ENCODE measurements at regions not wholly inside any gene's neighbourhood (a gene's known extent, or its start where the extent isn't known, plus 50 kb on each side); places are given as distances from the start of the nearest gene placed in this dataset.

GRCh38 chr5:165757791-165758190 lies 2252.4 kb downstream of the MAT2B start:
- peaks cover 5% of the 10 kb centered on the region for H3K9me3 Mint-ChIP-seq

GRCh38 chr5:165775111-165775510 lies 2269.7 kb downstream of the MAT2B start:
- no peak for DNase-seq
- Mint-ChIP-seq H3K27ac (no peak overlapping the region), H3K9me3 (peaks cover 4% of the 10 kb centered on the region), H3K4me3 (no peak overlapping the region), H3K36me3 (no peaks in the 10 kb centered on the region), H3K4me1 (no peaks in the 10 kb centered on the region), H3K27me3 (no peaks in the 10 kb centered on the region)

More at GRCh38 chr5:165757791-165758190, 2252.4 kb downstream of the MAT2B start:
- Mint-ChIP-seq H3K4me1 (no peaks in the 10 kb centered on the region), H3K36me3 (no peaks in the 10 kb centered on the region), H3K27me3 (no peaks in the 10 kb centered on the region), H3K27ac (no peak overlapping the region), H3K4me3 (no peak overlapping the region)
- no peak for DNase-seq

GRCh38 chr5:165779505-165779904 lies 2274.1 kb downstream of the MAT2B start:
- no peaks in the 10 kb centered on the region for H3K4me1 Mint-ChIP-seq
- no peaks in the 10 kb centered on the region for H3K36me3 Mint-ChIP-seq
- H3K4me3 Mint-ChIP-seq = no peak overlapping the region
- no peak for DNase-seq
- H3K9me3 Mint-ChIP-seq = peaks cover 9% of the 10 kb centered on the region
- H3K27me3 Mint-ChIP-seq = no peaks in the 10 kb centered on the region
- H3K27ac Mint-ChIP-seq = no peak overlapping the region

- Mint-ChIP-seq H3K27me3 (no peaks in the 10 kb centered on the region), H3K27ac (no peak overlapping the region), H3K9me3 (peaks cover 9% of the 10 kb centered on the region), H3K36me3 (no peaks in the 10 kb centered on the region), H3K4me3 (no peak overlapping the region), H3K4me1 (no peaks in the 10 kb centered on the region)
- no peak for DNase-seq
Observed at GRCh38 chr5:165780901-165781300, 2275.5 kb downstream of the MAT2B start.

- Mint-ChIP-seq H3K4me1 (no peaks in the 10 kb centered on the region), H3K36me3 (no peaks in the 10 kb centered on the region), H3K27me3 (no peaks in the 10 kb centered on the region), H3K4me3 (no peak overlapping the region), H3K27ac (no peak overlapping the region), H3K9me3 (peaks cover 6% of the 10 kb centered on the region)
- DNase-seq = no peak
Observed at GRCh38 chr5:165781738-165782137, 2276.3 kb downstream of the MAT2B start.

- Mint-ChIP-seq H3K36me3 (no peaks in the 10 kb centered on the region), H3K4me1 (no peaks in the 10 kb centered on the region), H3K9me3 (peaks cover 6% of the 10 kb centered on the region), H3K27ac (no peak overlapping the region), H3K27me3 (no peaks in the 10 kb centered on the region), H3K4me3 (no peak overlapping the region)
- no peak for DNase-seq
Observed at GRCh38 chr5:165783024-165783423, 2277.6 kb downstream of the MAT2B start.

GRCh38 chr5:165786073-165786472 lies 2280.7 kb downstream of the MAT2B start:
- Mint-ChIP-seq H3K27ac (no peak overlapping the region), H3K27me3 (no peaks in the 10 kb centered on the region), H3K9me3 (peaks cover 10% of the 10 kb centered on the region), H3K4me3 (no peak overlapping the region), H3K36me3 (no peaks in the 10 kb centered on the region), H3K4me1 (no peaks in the 10 kb centered on the region)
- DNase-seq = no peak

- no peaks in the 10 kb centered on the region for H3K36me3 Mint-ChIP-seq
- DNase-seq = no peak
- no peaks in the 10 kb centered on the region for H3K27me3 Mint-ChIP-seq
- no peak overlapping the region for H3K4me3 Mint-ChIP-seq
- no peak overlapping the region for H3K27ac Mint-ChIP-seq
- H3K9me3 Mint-ChIP-seq = peaks cover 8% of the 10 kb centered on the region
- H3K4me1 Mint-ChIP-seq = no peaks in the 10 kb centered on the region
Observed at GRCh38 chr5:165795073-165795472, 2289.7 kb downstream of the MAT2B start.

GRCh38 chr5:165805756-165806155 lies 2300.3 kb downstream of the MAT2B start:
- H3K4me3 Mint-ChIP-seq = no peak overlapping the region
- no peaks in the 10 kb centered on the region for H3K36me3 Mint-ChIP-seq
- H3K27me3 Mint-ChIP-seq = no peaks in the 10 kb centered on the region
- no peaks in the 10 kb centered on the region for H3K4me1 Mint-ChIP-seq
- H3K27ac Mint-ChIP-seq = no peak overlapping the region
- DNase-seq = no peak
- peaks cover 4% of the 10 kb centered on the region for H3K9me3 Mint-ChIP-seq

GRCh38 chr5:165808335-165808734 lies 2302.9 kb downstream of the MAT2B start:
- Mint-ChIP-seq H3K4me3 (no peak overlapping the region), H3K9me3 (peaks cover 2% of the 10 kb centered on the region), H3K27me3 (no peaks in the 10 kb centered on the region)

GRCh38 chr5:165809914-165810313 lies 2304.5 kb downstream of the MAT2B start:
- Mint-ChIP-seq H3K4me3 (no peak overlapping the region), H3K27me3 (no peaks in the 10 kb centered on the region), H3K4me1 (no peaks in the 10 kb centered on the region), H3K9me3 (peaks cover 2% of the 10 kb centered on the region), H3K36me3 (no peaks in the 10 kb centered on the region), H3K27ac (no peak overlapping the region)
- DNase-seq = no peak

More at GRCh38 chr5:165808335-165808734, 2302.9 kb downstream of the MAT2B start:
- Mint-ChIP-seq H3K27ac (no peak overlapping the region), H3K4me1 (no peaks in the 10 kb centered on the region), H3K36me3 (no peaks in the 10 kb centered on the region)
- DNase-seq = no peak

- H3K27ac Mint-ChIP-seq = no peak overlapping the region
- H3K4me3 Mint-ChIP-seq = no peak overlapping the region
- H3K4me1 Mint-ChIP-seq = no peaks in the 10 kb centered on the region
- H3K36me3 Mint-ChIP-seq = no peaks in the 10 kb centered on the region
- H3K27me3 Mint-ChIP-seq = no peaks in the 10 kb centered on the region
- DNase-seq = no peak
- peaks cover 6% of the 10 kb centered on the region for H3K9me3 Mint-ChIP-seq
Observed at GRCh38 chr5:165829504-165829903, 2324.1 kb downstream of the MAT2B start.

- Mint-ChIP-seq H3K27ac (no peak overlapping the region), H3K36me3 (no peaks in the 10 kb centered on the region), H3K4me3 (no peak overlapping the region), H3K9me3 (peaks cover 9% of the 10 kb centered on the region), H3K4me1 (no peaks in the 10 kb centered on the region), H3K27me3 (no peaks in the 10 kb centered on the region)
- DNase-seq = no peak
Observed at GRCh38 chr5:165834891-165835290, 2329.5 kb downstream of the MAT2B start.

GRCh38 chr5:165836046-165836445 lies 2330.6 kb downstream of the MAT2B start:
- DNase-seq = no peak
- H3K4me1 Mint-ChIP-seq = no peaks in the 10 kb centered on the region
- H3K36me3 Mint-ChIP-seq = no peaks in the 10 kb centered on the region
- no peak overlapping the region for H3K27ac Mint-ChIP-seq
- H3K27me3 Mint-ChIP-seq = no peaks in the 10 kb centered on the region
- peaks cover 5% of the 10 kb centered on the region for H3K9me3 Mint-ChIP-seq
- no peak overlapping the region for H3K4me3 Mint-ChIP-seq

- Mint-ChIP-seq H3K27me3 (no peaks in the 10 kb centered on the region), H3K4me1 (no peaks in the 10 kb centered on the region)
Observed at GRCh38 chr5:165837286-165837685, 2331.9 kb downstream of the MAT2B start.

GRCh38 chr5:165844571-165844970 lies 2339.2 kb downstream of the MAT2B start:
- no peak overlapping the region for H3K4me3 Mint-ChIP-seq
- H3K9me3 Mint-ChIP-seq = peaks cover 8% of the 10 kb centered on the region
- no peak overlapping the region for H3K27ac Mint-ChIP-seq
- H3K36me3 Mint-ChIP-seq = no peaks in the 10 kb centered on the region
- H3K27me3 Mint-ChIP-seq = no peaks in the 10 kb centered on the region
- no peaks in the 10 kb centered on the region for H3K4me1 Mint-ChIP-seq
- no peak for DNase-seq

More at GRCh38 chr5:165837286-165837685, 2331.9 kb downstream of the MAT2B start:
- Mint-ChIP-seq H3K9me3 (peaks cover 5% of the 10 kb centered on the region), H3K36me3 (no peaks in the 10 kb centered on the region), H3K4me3 (no peak overlapping the region), H3K27ac (no peak overlapping the region)
- DNase-seq = no peak

- Mint-ChIP-seq H3K27me3 (no peaks in the 10 kb centered on the region), H3K4me3 (no peak overlapping the region), H3K4me1 (no peaks in the 10 kb centered on the region), H3K36me3 (no peaks in the 10 kb centered on the region), H3K9me3 (peaks cover 13% of the 10 kb centered on the region), H3K27ac (no peak overlapping the region)
- DNase-seq = no peak
Observed at GRCh38 chr5:165858118-165858517, 2352.7 kb downstream of the MAT2B start.

Data from activated naive CD8-positive, alpha-beta T cell treated with anti-CD3 and anti-CD28 coated beads for 36 hours (primary cell).